GM12892 (cell line): ENCODE measurements at regions not wholly inside any gene's neighbourhood (a gene's known extent, or its start where the extent isn't known, plus 50 kb on each side); places are given as distances from the start of the nearest gene placed in this dataset.
"Not testable (repeated sequence)": the region's sequence is repeated elsewhere in the genome, so short reads cannot be mapped to it uniquely, and the experiment has no call there.

Experiments used
- DNase-seq: peaks from one replicate; pipeline ENCODE4 v3.0.0; 2011; ENCODE audit not compliant: insufficient read length
- FAIRE-seq: peaks from 2 replicates; lab custom pipeline; 2011; peaks lifted over from hg19 to GRCh38; lab: Jason Lieb, UNC
- POLR2A ChIP-seq: IDR thresholded peaks from 2 replicates; pipeline ENCODE4 v1.6.1; 2011; ENCODE audit warnings: low read depth, low read length, control low read depth
- POLR2AphosphoS5 ChIP-seq: IDR thresholded peaks from 2 replicates; pipeline ENCODE4 v1.6.1; 2011; ENCODE audit warnings: low read depth, low read length, control low read depth
- TAF1 ChIP-seq: IDR thresholded peaks from 2 replicates; pipeline ENCODE4 v1.6.1; 2011; ENCODE audit warnings: low read depth, mild to moderate bottlenecking, control low read depth, low read length, borderline replicate concordance

GRCh38 chr7:42561797-42562196, 324.8 kb upstream of the GLI3 start:
- DNase-seq, result no peak
- no peak for FAIRE-seq
- TF ChIP-seq TAF1 (no peak), POLR2AphosphoS5 (no peak), POLR2A (no peak)

GRCh38 chr7:42560866-42561265, 323.9 kb upstream of the GLI3 start:
- FAIRE-seq (no peak), DNase-seq (no peak)
- no peak for TF ChIP-seq POLR2AphosphoS5
- no peak for TF ChIP-seq POLR2A
- no peak for TF ChIP-seq TAF1

GRCh38 chr7:42554932-42555331, 317.9 kb upstream of the GLI3 start:
- not testable (repeated sequence) for FAIRE-seq

GRCh38 chr7:42552227-42552626, 315.2 kb upstream of the GLI3 start:
- DNase-seq (no peak), FAIRE-seq (no peak)
- TF ChIP-seq POLR2AphosphoS5 (no peak), TAF1 (no peak), POLR2A (no peak)

More at GRCh38 chr7:42554932-42555331, 317.9 kb upstream of the GLI3 start:
- not testable (repeated sequence) for DNase-seq

- TF ChIP-seq POLR2AphosphoS5 (no peak), TAF1 (no peak), POLR2A (no peak)
- DNase-seq, result no peak
- no peak for FAIRE-seq
Observed at GRCh38 chr7:42550706-42551470, 313.9 kb upstream of the GLI3 start.

GRCh38 chr7:42549866-42550485, 313.0 kb upstream of the GLI3 start:
- FAIRE-seq, result no peak
- TF ChIP-seq POLR2A (no peak), TAF1 (no peak), POLR2AphosphoS5 (no peak)
- DNase-seq, result no peak

GRCh38 chr7:42548816-42549611, 312.0 kb upstream of the GLI3 start:
- TF ChIP-seq POLR2AphosphoS5 (no peak), POLR2A (no peak), TAF1 (no peak)
- FAIRE-seq (no peak), DNase-seq (no peak)

GRCh38 chr7:42545049-42545724, 308.2 kb upstream of the GLI3 start:
- TF ChIP-seq POLR2AphosphoS5 (no peak), TAF1 (no peak), POLR2A (no peak)
- FAIRE-seq (no peak), DNase-seq (no peak)

- DNase-seq, result no peak
- FAIRE-seq, result no peak
- no peak for TF ChIP-seq POLR2A
- TF ChIP-seq TAF1, result no peak
- no peak for TF ChIP-seq POLR2AphosphoS5
Observed at GRCh38 chr7:42543953-42544352, 306.9 kb upstream of the GLI3 start.

- not testable (repeated sequence) for FAIRE-seq, DNase-seq
Observed at GRCh38 chr7:42542446-42542845, 305.4 kb upstream of the GLI3 start.

GRCh38 chr7:42534441-42534840, 297.4 kb upstream of the GLI3 start:
- FAIRE-seq, result no peak
- DNase-seq, result no peak
- TF ChIP-seq POLR2AphosphoS5 (no peak), POLR2A (no peak), TAF1 (no peak)
